ENCODE measurements at regions not wholly inside any gene's neighbourhood (a gene's known extent, or its start where the extent isn't known, plus 50 kb on each side); places are given as distances from the start of the nearest gene placed in this dataset.
"Not testable (repeated sequence)": the region's sequence is repeated elsewhere in the genome, so short reads cannot be mapped to it uniquely, and the experiment has no call there.

DNA sequence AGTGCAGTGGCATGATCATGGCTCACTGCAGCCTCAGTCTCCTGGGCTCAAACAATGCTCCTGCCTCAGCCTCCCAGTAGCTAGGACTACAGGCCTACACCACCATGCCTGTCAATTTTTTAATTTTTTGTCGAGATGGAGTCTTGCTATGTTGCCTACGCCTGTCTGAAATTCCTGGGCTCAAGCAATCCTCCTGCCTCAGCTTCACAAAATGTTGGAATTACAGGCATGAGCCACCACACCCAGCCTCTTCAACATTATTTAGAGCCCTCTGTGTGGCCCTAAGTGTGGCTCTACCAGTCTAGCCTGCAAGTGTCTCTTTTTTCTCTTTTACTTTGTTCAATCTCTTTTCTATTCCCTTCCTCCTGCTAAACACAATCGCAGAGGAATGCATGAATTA, 154.4 kb upstream of the EPB41L4A start:
- no peak for DNase-seq (ENCODE audit: low read depth in 3 of 3)

DNA sequence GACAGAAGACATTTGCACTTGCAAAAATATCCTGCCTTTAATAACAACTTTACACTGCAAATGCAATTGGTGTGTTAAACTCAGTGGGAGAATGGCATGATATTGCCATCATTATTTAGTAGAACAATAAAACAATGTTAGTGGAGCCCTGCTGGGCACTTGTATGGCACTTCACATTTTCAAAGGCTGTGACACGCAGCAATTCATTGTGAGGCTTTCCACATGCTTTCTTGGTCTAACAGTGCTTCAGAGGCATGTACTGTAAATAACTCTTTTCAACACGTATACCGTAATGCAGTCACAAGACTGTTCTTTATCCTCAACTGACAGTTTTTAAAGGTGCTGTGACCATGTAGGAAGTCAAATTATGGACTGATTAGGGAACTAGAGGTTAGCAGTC, 155.5 kb upstream of the EPB41L4A start:
- no peak for DNase-seq (ENCODE audit: low read depth in 3 of 3)

DNA sequence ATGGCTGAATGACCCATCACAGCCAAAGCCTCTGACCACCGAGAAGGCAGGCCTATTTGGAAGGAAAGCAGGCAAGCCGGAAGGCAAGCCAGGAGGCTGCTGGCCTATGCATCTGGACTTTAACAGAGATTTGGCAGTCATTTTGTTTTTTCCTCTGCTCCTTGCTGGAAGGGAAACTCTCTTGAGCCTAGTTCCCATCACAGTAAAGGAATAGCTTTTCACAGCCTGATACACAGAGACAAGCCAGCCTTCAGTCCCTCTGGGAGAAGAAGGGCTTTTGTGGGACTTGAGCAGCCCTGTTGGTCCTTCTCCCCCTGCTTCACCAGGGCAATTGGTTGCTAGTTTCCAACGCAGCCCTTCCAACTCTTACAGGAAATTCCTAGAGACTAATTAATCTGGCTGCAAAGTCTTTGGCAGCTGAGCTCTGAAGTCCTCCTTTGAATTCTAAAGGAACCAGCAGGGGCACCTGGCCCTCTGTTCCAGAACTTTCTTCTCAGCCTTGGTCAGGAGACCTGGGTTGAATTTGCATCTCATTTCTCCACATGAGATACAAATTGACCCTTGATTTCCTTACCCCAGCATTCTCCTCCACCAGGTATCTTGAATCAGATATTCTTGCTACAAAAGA, 157.3 kb upstream of the EPB41L4A start:
- no peak for DNase-seq (ENCODE audit: low read depth in 3 of 3)

DNA sequence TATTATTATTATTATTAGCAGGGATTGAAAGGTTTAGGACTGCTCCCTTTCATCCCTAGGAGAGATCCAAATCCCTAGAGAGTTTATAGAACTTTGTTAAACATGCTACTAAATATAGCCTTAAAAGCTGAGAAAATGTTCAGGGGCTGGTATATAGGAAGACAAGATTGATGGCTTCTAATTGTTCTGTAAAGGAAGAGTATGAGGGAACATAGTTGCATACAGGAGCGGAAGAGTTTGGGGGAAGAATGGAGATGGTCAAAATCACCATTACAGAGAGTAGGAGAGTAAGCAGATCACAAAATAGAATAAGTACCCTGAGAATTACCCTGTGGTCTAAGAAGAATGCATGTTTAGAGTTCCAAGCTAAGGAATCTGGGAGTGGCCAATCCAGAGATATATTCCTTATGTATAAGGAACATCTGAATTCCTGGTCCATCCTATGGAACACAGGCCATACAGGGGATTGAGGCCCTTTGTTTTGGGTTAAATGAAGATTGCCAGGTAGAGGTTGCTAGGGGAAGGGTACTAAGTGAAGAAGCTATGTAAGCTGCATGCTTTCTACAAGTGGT, 158.0 kb upstream of the APC start:
- DNase-seq (ENCODE audit: low read depth in 3 of 3) = no peak

DNA sequence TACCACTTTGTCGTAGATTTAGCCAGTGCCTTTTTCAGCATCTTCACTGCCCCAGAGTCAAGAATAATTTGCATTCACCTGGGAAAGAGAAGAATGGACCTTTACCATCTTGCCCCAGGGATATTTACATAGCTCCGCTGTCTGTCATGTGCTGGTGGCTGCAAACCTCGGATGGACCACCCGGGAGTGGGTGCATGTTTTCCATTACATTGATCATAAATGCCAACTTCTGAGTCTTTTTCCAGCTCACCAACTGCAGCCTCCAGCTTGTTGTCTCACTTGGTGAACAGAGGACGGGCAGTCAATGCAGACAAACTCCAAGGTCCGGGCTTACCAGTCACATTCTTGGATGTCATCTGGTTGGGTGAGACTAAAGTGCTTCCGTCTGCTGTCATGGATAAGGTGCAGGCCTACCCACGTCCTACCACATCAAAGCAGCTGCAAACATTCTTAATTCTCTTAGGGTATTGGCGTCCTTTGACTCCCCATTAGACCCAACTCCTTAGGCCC, 155.8 kb upstream of the APC start:
- no peak for DNase-seq (ENCODE audit: low read depth in 3 of 3)

DNA sequence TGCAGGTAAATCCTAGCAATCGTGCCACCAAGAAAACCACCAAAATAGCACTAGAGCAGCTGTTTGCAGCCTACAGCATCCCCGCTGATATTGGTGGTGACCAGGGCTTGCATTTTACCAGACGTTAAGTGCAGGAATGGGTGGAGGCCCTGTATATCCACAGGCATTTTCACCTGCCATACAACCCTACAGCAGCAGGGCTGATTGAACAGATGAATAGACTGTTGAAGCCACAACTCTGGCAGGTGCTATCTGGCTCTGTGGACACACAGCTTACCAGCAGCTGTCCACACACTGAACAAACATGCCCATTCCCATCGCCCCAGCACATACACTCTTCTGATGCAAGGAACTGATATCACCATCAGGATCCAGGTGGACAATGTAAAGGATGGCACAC, 154.5 kb upstream of the APC start:
- no peak for DNase-seq (ENCODE audit: low read depth in 3 of 3)

DNA sequence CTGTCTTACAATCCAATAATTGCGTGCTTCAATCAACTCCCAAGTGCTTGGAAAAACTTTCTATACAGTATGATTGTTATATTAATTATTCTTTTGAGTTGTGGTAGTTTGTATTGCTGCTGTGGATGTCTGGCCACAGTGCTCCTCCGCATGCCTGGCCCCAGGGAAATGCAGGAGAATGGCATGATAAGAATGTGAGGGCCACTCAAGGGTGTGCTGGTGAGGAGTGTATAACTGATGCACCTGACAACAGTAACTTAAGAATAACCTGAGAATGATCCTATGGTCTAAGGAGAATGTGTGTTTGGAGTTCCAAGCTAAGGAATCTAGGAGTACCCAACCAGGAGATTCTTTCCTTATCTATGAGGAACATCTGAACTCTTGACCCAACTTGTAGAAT, 152.9 kb upstream of the APC start:
- DNase-seq (ENCODE audit: low read depth in 3 of 3) = no peak

DNA sequence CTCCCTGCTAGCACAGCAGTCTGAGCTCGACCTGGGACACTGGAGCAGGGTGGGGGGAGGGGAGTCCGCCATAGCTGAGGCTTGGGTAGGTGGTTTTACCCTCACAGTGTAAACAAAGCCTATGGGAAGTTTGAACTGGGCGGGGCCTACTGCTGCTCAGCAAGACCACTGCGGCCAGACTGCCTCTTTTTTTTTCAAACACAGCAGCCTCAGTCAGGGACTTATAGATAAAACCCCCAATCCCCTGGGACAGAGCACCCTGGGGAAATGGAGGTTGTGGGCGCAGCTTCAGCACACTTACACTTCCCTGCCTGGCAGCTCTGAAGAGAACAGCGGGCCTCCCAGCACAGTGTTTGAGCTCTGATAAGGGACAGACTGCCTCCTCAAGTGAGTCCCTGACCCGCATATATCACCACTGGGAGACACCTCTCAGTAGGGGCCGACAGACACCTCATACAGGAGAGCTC, 151.1 kb upstream of the APC start:
- no peak for DNase-seq (ENCODE audit: low read depth in 3 of 3)

DNA sequence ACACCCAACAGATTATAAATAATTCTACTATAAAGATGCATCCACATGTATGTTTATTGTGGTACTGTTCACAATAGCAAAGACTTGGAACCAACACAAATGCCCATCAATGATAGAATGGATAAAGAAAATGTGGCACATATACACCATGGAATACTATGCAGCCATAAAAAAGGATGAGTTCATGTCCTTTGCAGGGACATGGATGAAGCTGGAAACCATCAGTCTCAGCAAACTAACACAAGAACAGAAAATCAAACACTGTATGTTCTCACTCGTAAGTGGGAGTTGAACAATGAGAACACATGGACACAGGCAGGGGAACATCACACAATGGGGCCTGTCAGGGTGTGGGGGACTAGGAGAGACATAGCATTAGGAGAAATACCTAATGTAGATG, 146.8 kb upstream of the APC start:
- DNase-seq (ENCODE audit: low read depth in 3 of 3) = not testable (repeated sequence)

DNA sequence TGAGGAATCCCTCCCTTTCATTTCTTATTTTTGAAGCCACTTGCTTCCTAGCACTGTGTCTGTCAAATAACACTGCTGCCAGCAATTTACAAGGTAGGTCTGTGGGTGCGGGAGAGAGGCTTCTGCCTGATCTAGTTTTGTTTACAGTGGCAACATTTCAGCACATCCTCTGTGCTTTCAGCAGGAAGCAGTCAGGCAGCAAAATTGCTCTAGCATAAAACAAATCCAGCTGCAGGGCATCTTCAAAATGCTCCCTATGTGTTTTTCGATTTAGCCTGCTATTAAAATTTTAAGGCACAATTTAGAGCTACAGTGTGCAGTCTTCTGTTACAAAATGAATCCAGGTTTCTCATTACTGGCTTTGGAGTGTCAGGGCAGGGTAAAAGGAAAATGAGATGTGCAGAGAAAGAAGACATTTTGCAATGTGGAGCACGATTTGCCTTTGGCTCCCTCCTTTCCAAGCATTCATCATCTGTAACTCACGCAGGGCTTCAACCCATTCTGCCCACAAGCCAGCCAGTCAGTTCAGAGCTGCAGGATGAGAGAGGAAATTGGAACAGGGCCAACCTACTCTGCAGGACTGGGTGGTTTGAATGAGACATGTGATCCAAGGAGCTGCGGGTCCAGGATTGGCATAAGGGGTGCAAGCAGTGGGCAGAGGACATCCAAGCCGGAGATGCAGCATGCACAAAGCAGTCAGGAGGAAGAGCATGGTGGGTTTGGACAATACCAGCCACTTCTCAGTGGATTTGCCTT, 143.4 kb upstream of the APC start:
- DNase-seq (ENCODE audit: low read depth in 3 of 3) = no peak

DNA sequence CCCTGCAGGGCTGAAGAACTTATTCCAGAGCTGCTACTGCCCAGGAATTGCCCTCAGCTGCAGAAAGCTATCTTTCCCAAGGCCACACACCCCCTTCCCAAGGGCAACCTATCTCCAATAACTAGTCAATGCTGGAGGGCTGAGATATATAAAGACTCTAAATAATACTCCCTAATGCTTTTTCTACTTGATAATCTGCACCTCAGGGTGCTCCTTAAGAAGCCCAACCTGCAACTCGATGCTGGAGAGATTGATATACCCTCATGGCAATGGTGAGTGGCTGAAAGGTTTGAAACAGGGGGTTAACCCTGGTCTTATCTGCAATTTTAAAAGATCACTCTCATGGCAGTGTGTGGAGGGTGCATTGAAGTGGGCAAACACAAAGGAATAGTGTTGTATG, 142.7 kb upstream of the APC start:
- no peak for DNase-seq (ENCODE audit: low read depth in 3 of 3)

DNA sequence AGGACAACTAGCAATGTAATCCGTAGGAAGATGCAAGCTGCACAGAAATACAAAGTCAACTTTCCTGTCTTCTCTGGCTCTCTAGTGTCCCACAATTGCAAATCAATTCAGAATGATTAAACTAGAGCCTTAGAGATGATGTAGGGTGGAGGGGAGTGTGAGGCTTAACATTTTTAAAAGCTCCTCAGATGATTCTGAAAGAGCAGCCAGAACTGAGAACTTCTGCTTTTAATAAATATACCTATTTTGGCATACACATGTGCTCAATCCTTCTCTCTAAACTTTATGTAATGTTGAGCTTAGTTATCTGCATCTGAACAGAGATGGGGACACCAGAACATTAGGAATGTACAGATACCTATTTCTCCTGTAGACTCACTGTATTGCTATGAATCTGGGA, 139.9 kb upstream of the APC start:
- no peak for DNase-seq (ENCODE audit: low read depth in 3 of 3)

DNA sequence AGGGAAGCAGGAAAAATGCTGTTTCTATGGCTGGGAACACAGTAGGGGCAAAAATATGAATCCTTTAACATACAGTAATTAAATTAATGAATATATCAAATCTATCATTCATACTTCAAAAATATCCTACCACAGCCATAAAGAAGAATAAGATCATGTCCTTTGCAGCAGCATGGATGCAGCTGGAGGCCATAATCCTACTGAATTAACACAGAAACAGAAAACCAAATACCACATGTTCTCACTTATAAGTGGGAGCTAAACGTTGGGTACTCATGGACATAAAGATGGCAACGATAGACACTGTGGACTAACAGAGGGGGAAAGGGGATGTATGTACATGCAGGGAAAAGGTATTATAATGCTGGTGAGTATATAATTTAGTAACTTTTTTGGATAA, 137.2 kb upstream of the APC start:
- DNase-seq (ENCODE audit: low read depth in 3 of 3) = not testable (repeated sequence)

DNA sequence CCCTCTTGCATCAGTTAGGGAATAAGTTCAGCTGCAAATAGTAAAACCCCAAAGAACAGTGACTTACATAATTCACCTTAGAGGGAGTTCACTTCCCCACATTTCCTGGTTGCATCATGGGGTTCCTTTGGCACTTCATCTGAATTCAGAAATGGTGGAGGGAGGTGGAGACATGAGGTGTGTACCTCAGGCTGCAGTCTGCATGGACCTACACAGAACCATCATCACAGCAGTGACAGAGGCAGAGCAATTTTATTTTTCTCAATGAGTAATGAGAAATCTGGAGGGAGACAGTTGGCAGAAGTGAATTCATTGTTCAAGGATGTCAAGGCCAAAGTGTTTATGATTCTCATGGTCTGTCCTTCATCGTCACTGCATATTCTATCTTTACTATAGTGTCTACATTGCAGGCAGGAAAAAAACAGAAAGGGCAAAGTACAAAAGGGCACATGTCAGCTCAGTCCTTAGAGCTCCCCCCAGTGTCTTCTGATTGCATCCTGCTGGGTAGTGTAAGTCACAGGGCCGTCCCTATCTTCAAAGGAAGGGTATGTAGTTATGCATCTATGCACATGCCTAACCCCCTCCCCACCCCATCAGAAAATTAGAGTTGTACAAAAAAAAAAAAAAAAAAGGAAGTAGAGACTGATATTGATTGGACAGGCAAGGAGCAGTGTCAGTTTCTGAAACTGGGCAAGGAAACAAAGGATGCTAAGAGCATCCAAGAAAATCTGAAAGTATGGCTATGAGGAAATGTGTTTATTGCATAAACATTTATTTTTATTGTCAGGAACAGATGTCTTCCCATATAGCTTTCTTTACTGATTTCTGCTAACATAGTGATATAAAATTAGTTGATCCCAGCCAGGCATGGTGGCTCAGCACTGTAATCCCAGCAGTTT, 132.7 kb upstream of the APC start:
- DNase-seq (ENCODE audit: low read depth in 3 of 3) = no peak

DNA sequence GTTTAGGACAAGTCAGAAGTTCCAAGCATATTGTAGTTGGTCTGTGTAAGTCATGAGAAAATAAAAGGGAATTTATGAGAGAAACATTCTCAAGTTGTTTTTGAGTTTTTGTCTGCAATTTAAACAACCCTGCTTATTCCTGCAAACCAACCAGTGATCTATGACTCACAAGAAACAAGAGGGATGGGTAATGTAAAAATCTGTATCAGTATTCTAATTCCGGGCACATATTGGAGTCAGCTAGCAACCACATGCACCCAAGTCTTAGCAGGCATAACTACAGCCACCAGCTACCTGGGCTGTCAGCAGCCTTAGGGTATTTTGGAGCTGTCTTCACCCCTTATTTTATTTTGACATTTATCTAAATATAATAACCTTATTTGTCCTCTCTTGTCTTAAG, 128.7 kb upstream of the APC start:
- DNase-seq (ENCODE audit: low read depth in 3 of 3) = no peak

DNA sequence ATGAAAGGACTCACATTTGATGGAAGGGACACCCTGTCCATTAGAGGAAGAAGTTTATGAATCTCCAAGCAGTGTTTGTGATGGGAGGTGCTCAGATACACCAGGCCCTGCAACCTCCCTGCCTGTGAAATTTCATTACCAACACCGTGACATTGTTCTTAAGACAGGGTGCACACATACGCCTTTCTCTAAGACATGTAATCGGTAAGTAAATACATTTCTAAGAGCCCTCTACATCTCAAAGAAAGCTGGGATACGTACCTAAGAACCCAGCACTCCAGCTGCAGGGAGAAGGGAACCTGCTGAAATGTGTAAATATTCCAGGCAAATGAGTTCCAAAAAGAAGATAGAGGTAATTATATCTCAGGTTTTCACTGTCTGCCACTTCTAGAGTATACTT, 125.0 kb upstream of the APC start:
- DNase-seq (ENCODE audit: low read depth in 3 of 3) = no peak

DNA sequence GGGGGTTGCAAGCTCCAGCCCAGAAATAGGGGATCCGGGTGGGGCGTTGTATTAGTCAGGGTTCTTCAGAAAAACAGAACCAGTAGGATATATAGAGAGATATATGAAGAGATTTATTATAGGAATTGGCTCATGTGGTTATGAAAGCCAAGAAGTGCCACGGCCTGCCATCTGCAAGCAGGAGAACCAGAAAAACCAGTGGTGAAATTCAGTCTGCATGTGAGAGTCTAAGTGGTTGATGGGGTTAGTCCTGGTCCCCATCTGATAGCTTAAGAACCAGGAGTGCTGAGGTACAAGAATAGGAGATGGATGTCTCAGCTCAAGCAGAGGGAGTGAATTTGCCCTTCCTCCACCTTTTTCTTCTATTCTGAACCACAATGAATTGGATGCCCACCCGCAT, 123.4 kb upstream of the APC start:
- DNase-seq (ENCODE audit: low read depth in 3 of 3) = no peak

DNA sequence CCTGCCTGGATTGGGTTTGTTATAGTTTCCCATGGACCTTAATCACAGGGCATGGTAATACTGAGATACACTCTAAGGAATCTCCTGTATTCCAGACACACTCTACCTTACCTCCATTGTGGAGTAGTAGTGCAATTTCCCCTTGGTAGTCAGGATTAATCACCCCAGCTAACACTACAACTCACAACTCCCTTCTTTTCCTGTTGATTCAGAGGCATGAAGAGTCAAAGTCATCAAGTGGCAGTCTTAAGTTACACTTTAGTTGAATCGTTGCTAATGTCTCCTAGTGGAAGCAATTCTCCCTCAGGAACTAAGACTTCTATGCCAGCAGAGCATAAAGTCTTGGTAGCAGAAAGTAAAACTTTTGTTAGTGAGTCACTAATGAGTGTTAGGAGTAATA, 122.7 kb upstream of the APC start:
- no peak for DNase-seq (ENCODE audit: low read depth in 3 of 3)

DNA sequence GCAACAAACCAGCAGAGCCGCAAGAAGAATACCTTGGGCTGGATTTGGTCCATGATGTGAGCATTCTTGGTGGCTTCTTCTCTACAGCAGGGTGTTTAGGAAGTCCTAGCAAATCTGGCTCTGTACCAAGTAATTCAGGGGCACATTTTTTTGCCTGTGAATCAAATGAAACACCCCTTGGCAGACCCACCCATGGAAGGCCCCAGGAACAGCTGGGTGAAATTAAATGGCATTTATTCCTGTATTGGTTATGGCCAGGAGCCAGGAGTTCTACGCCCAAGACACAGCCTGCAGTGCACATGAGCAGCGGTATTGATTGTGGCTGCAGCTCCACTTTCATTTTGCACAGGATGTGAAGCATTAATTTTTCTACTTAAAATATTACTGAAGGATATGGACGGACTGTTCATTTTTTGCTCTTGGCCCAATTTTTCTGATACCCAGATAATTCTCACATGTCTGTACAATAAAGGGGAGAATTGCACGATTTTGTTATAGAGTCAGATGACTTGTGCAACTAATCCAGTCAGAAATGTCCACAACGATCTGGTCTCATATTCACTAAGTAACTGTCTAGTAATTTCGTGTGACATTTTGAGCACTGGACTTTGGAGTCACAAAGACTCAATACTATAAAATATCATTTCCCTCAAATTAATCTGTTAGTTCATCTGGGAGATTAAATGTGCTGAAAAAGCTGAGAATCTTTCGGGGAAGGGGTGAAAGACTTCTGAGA, 120.7 kb upstream of the APC start:
- no peak for DNase-seq (ENCODE audit: low read depth in 3 of 3)

DNA sequence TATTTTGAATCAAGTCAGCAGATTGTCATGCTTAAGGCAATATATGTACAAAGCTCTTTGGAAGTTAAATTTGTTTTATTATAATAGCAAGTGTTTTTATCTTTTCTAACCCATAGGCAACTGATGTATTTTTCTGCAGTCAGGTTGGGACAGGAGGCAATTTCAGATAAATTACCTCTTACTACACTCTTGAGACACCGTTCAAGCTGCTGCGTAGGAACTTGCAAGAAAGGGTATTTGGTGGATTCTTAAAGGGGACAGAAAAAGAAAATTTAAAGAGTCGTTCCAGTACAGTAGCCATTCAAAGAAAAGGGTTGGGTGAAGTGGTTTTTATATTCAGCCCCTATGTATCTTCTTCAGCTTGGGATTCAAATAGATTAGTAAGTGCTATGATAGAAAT, 112.4 kb upstream of the APC start:
- DNase-seq (ENCODE audit: low read depth in 3 of 3) = no peak

DNA sequence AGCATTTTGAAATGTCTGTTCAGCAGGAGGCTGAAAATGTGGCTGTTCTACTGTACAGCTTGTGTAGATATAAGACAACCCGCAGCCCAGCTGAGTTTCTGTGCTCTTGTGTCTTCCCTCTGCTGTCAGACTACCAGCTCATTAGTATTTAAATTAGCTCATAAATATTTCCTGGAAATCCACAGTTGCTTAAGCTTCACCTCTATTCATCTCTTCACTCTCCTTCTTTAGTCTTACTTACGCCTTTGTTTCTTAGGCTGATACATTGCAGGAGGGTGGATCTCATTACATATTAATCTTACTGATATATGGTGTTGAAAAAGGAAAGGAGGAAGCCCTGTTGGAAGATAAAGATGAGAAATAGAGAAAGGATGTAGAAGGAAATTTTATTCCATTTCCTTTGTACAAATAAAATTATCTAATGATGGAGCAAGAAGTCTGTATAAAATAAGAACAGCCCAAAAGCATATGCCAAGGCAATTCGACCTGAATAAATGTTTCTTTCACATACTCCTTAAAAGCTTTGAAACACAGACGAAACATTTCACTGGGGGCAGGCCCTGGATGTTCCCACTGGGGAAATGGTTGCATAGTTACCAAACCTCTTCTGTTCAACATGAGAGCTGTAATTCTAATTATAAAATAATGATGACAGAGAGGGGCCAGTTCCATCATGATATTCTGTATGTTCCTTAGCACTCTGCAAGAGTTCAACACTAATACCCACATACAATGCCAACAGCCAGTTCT, 111.8 kb upstream of the APC start:
- no peak for DNase-seq (ENCODE audit: low read depth in 3 of 3)

All from stimulated activated CD4-positive, alpha-beta T cell treated with anti-CD3 and anti-CD28 coated beads, TNF-alpha, amount 100 ng/mL, for 24 hours (primary cell).